ENCODE measurements at regions not wholly inside any gene's neighbourhood (a gene's known extent, or its start where the extent isn't known, plus 50 kb on each side); places are given as distances from the start of the nearest gene placed in this dataset.

DNA sequence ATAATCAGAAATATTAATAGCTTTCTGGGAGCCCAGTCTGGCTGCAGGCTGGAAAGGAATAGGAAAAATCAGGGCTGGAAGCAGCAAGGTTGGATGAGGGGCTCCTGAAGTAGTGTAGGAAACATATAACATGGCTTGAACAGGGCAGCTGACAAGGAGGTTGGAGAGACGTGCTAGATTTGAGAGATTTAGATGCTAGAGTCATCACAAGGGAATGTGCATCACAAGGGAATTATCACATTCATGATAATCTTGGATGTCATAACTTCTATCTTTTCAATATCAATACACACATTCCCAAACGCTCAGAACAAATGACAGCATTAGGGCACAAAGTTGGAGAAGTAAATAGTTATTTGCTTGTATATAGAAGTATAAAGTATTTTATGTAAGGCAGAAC, 120.9 kb upstream of the EGFR start:
- Histone ChIP-seq H3K4me2 (ENCODE audit: low read length) (no peak overlapping the region), H3K36me3 (ENCODE audit: insufficient read depth, low read length) (no peaks in the 10 kb centered on the region), H3K4me3 (ENCODE audit: low read depth, low read length, poor library complexity, severe bottlenecking) (no peak overlapping the region), H3K9me3 (ENCODE audit: low read length) (no peaks in the 10 kb centered on the region), H4K20me1 (ENCODE audit: insufficient read depth, low read length) (no peaks in the 10 kb centered on the region), H3K4me1 (ENCODE audit: insufficient read depth, low read length, severe bottlenecking) (no peaks in the 10 kb centered on the region), H3K27ac (ENCODE audit: low read depth, low read length, poor library complexity, severe bottlenecking) (no peak overlapping the region), H3K9me2 (ENCODE audit: low read depth, low read length) (no peaks in the 10 kb centered on the region), H3K27me3 (ENCODE audit: insufficient read depth, low read length) (no peaks in the 10 kb centered on the region), H2AFZ (ENCODE audit: low read length) (no peak overlapping the region), H3K79me2 (ENCODE audit: insufficient read depth, low read length) (no peaks in the 10 kb centered on the region), H3F3A (ENCODE audit: insufficient read depth, low read length) (no peaks in the 10 kb centered on the region), H3K9ac (ENCODE audit: low read length) (no peak overlapping the region)
- TF ChIP-seq, protein P1, sequence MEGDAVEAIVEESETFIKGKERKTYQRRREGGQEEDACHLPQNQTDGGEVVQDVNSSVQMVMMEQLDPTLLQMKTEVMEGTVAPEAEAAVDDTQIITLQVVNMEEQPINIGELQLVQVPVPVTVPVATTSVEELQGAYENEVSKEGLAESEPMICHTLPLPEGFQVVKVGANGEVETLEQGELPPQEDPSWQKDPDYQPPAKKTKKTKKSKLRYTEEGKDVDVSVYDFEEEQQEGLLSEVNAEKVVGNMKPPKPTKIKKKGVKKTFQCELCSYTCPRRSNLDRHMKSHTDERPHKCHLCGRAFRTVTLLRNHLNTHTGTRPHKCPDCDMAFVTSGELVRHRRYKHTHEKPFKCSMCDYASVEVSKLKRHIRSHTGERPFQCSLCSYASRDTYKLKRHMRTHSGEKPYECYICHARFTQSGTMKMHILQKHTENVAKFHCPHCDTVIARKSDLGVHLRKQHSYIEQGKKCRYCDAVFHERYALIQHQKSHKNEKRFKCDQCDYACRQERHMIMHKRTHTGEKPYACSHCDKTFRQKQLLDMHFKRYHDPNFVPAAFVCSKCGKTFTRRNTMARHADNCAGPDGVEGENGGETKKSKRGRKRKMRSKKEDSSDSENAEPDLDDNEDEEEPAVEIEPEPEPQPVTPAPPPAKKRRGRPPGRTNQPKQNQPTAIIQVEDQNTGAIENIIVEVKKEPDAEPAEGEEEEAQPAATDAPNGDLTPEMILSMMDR (IDR thresholded peaks at IDR 0.05; ENCODE audit: low read length) = no peak
- TF ChIP-seq EZH2 (IDR thresholded peaks at IDR 0.05; ENCODE audit: borderline replicate concordance, low read length) = no peak

DNA sequence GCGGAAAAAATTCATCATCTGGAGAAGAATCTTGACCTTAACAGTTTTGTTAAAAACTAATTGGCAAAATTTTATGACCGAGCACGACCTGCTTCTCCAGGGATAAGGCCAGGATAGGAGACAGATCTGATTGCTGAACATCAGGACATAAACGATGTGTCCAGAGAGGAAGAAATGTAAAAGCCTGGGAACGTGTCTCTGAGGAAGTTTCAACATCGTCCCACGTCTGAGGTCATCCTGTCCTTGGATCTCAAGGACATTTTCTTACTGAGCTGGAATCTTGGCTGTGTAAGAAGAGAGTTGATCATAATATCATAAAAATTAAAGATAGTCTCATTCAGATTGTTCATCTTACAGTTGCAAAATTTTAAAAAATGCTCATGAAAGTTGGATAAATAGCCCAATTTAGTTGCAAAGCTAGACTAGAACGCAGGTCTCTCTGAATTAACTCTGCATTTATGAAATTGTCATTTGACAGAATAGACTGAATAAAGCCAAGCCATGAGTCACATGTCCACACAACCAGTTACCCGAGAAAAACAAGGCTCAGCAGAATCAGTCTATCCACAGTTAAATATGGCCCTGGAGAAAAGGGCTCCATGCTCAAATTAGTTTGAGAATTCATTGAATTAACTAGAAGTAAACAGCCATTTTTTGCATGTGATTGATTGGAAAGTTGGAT, 120.0 kb upstream of the EGFR start:
- no peak overlapping the region for H2AFZ ChIP-seq (ENCODE audit: low read length)
- H4K20me1 ChIP-seq (ENCODE audit: insufficient read depth, low read length) = no peaks in the 10 kb centered on the region
- no peak overlapping the region for H3K4me2 ChIP-seq (ENCODE audit: low read length)
- H3K27ac ChIP-seq (ENCODE audit: low read depth, low read length, poor library complexity, severe bottlenecking) = no peak overlapping the region
- no peaks in the 10 kb centered on the region for H3K4me1 ChIP-seq (ENCODE audit: insufficient read depth, low read length, severe bottlenecking)
- H3K9me3 ChIP-seq (ENCODE audit: low read length) = no peaks in the 10 kb centered on the region
- no peak overlapping the region for H3K9ac ChIP-seq (ENCODE audit: low read length)
- no peaks in the 10 kb centered on the region for H3F3A ChIP-seq (ENCODE audit: insufficient read depth, low read length)
- no peak overlapping the region for H3K4me3 ChIP-seq (ENCODE audit: low read depth, low read length, poor library complexity, severe bottlenecking)
- no peaks in the 10 kb centered on the region for H3K79me2 ChIP-seq (ENCODE audit: insufficient read depth, low read length)
- H3K9me2 ChIP-seq (ENCODE audit: low read depth, low read length) = no peaks in the 10 kb centered on the region
- H3K36me3 ChIP-seq (ENCODE audit: insufficient read depth, low read length) = no peaks in the 10 kb centered on the region
- H3K27me3 ChIP-seq (ENCODE audit: insufficient read depth, low read length) = no peaks in the 10 kb centered on the region
- no peak for TF ChIP-seq EZH2 (IDR thresholded peaks at IDR 0.05; ENCODE audit: borderline replicate concordance, low read length)
- TF ChIP-seq, protein P1 (IDR thresholded peaks at IDR 0.05; ENCODE audit: low read length) = no peak

DNA sequence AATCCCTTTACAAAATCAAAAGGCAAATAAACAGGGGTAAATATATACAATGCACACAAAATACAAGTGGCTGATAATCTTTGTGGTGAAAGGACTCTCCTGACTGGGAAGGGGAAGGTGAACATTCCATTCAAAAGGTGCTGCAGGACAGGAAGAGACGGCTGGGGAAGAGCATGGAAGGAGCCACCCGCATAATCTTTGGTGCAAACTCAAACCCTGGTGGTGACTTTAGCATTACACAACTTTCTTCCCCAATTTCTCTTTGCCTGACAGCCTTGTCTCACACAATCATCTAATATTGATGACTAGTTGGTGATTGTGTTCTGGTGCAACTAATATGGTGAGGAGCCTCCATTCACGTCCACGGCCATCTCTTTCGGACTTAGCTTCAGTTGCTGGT, 117.0 kb upstream of the EGFR start:
- no peaks in the 10 kb centered on the region for H3K9me2 ChIP-seq (ENCODE audit: low read depth, low read length)
- no peaks in the 10 kb centered on the region for H3K36me3 ChIP-seq (ENCODE audit: insufficient read depth, low read length)
- H3K4me2 ChIP-seq (ENCODE audit: low read length) = no peak overlapping the region
- no peaks in the 10 kb centered on the region for H3K79me2 ChIP-seq (ENCODE audit: insufficient read depth, low read length)
- H3K27me3 ChIP-seq (ENCODE audit: insufficient read depth, low read length) = no peaks in the 10 kb centered on the region
- H3K27ac ChIP-seq (ENCODE audit: low read depth, low read length, poor library complexity, severe bottlenecking) = no peak overlapping the region
- TF ChIP-seq, protein P1 (IDR thresholded peaks at IDR 0.05; ENCODE audit: low read length) = no peak
- TF ChIP-seq EZH2 (IDR thresholded peaks at IDR 0.05; ENCODE audit: borderline replicate concordance, low read length) = no peak
- no peaks in the 10 kb centered on the region for H3K4me1 ChIP-seq (ENCODE audit: insufficient read depth, low read length, severe bottlenecking)
- H2AFZ ChIP-seq (ENCODE audit: low read length) = no peak overlapping the region
- H3K9me3 ChIP-seq (ENCODE audit: low read length) = no peaks in the 10 kb centered on the region
- no peaks in the 10 kb centered on the region for H3F3A ChIP-seq (ENCODE audit: insufficient read depth, low read length)
- H3K4me3 ChIP-seq (ENCODE audit: low read depth, low read length, poor library complexity, severe bottlenecking) = no peak overlapping the region
- no peak overlapping the region for H3K9ac ChIP-seq (ENCODE audit: low read length)
- no peaks in the 10 kb centered on the region for H4K20me1 ChIP-seq (ENCODE audit: insufficient read depth, low read length)

Data from OCI-LY1 (cell line).